GM12872 (cell line): ENCODE measurements at regions not wholly inside any gene's neighbourhood (a gene's known extent, or its start where the extent isn't known, plus 50 kb on each side); places are given as distances from the start of the nearest gene placed in this dataset.

Experiments
- TF ChIP-seq, protein P1 (sequence below): IDR thresholded peaks from 3 replicates; pipeline ENCODE4 v1.5.1; 2011; ENCODE audit warnings: low read depth, mild to moderate bottlenecking, low read length, moderate library complexity; ENCODE audit not compliant: insufficient read depth

DNA sequence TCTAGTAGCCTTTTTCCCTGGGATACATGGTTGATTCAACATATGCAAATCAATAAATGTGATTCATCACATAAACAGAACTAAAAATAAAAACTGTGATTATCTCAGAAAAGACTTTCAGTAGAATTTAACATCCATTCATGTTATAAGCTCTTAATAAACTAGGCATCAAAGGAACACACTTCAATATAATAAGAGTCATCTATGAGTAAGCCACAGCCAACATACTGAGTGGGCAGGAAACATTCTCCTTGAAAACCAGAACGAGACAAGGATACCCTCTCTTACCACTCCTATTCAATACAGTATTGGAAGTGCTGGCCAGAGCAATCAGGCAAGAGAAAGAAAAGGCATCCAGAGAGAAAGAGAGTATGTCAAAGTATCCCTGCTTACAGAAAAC is 239.9 kb downstream of the ATPSCKMT start:
- TF ChIP-seq, protein P1, sequence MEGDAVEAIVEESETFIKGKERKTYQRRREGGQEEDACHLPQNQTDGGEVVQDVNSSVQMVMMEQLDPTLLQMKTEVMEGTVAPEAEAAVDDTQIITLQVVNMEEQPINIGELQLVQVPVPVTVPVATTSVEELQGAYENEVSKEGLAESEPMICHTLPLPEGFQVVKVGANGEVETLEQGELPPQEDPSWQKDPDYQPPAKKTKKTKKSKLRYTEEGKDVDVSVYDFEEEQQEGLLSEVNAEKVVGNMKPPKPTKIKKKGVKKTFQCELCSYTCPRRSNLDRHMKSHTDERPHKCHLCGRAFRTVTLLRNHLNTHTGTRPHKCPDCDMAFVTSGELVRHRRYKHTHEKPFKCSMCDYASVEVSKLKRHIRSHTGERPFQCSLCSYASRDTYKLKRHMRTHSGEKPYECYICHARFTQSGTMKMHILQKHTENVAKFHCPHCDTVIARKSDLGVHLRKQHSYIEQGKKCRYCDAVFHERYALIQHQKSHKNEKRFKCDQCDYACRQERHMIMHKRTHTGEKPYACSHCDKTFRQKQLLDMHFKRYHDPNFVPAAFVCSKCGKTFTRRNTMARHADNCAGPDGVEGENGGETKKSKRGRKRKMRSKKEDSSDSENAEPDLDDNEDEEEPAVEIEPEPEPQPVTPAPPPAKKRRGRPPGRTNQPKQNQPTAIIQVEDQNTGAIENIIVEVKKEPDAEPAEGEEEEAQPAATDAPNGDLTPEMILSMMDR, result no peak

DNA sequence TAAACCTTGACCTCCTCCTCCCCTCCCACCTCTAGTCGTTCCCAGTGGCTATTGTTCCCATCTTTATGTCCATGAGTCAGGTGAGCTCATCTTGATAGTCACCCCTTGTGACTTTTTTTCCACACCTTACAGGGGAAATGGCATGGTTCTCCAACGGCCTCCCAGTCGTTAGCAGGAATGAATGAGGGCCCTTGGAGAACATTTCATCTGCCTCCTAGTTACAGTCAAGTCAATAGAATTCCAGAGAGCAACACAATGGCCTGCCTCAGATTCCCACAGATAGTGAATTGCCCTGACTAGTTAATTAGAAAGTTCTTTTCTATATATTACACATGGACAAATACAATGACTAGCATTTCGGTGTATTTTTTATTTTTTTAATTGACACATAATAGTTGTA is 262.6 kb downstream of the ATPSCKMT start:
- TF ChIP-seq, protein P1, result no peak

DNA sequence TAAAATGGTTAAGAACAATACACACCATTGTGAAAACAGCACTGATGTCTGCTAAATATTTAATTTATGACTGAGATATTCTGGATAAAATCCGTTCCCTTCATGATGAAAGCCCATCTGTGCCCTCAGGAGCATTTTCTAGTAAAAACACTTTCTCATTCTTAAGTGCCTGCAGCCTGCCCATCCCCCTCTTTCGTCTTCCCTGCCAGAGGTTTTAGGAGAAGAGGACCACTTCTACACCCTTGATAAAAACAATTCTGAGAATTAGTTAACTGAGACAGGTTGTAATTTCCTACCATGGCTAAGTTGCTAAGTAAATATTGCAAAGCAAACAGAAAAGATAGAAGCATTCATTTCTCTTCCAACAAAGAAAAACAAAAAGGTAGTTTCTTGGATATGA is 272.6 kb downstream of the ATPSCKMT start:
- TF ChIP-seq, protein P1, result no peak

DNA sequence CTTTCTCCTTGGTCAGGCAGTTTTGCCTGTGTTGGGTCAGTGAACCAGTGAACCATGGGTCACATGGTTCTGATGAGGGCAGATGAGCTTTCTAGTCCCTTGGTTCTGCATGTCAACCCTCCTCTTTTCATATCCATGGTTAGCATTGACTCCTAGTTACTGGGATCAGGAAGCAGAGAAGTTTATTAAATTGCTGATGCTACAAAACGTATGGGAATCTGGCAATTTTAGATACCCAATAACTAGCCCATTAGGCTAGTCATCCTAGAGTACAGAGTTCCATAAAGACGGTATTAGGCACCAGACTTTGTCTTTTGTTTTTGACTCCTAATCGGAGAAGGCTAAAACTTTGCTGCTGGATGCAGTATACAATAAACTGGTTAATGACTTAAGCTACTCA is 273.1 kb downstream of the ATPSCKMT start:
- TF ChIP-seq, protein P1, result no peak

DNA sequence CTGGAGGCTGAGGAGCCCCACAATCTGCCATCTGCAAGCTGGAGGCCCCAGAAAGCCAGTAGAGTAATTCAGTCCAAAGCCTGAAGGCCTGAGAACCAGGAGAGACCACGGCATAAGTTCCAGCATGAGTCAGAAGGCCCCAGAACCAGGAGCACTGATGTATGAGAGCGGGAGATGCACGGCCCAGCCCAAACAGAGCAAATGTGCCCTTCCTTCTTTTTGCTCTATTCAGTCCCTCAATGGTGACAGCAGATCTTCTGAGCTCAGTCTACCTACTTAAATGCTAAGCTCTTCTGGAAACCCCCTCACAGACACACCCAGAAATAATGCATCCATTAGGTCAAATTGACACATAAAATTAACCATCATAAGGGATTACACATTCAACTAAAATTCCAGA is 277.6 kb downstream of the ATPSCKMT start:
- TF ChIP-seq, protein P1, result no peak

DNA sequence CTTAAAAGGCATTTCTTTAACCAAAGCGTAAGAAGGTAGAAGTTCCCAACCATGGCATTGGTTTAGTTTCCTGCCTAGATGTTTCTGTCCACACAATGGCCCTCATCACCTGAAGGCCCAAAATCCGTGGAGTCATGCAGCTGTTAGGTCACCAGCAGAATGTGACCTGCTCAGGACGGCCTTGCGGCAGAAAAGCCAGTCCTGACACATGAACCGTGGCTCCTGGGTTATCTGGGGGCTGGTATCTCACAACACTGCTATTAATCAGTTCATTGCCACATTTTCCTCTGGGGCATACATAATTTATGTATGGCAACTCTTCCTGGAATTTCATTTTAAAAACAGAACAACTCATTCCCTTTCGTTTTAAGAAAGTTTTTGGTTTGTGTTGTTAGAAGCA is 278.4 kb downstream of the ATPSCKMT start:
- TF ChIP-seq, protein P1, result no peak

DNA sequence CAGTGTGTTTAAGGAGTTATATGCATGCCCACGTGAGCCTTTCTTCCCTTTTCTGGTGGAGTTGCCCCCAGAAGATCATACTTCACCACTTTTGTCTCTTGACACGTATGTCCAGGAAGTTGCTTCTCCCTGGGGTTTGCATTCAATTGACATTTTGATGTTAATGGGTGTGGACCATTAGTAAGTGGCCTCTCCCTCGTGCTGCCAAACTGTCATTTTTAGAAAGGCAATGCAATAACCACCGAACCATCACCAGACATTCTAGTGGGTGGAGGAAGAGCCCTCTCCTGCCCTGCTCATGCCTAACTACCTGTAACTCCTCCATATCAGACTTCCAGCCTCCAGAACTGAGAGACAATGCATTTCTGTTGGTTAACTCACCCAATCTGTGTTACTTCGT is 290.8 kb downstream of the ATPSCKMT start:
- TF ChIP-seq, protein P1, result no peak

DNA sequence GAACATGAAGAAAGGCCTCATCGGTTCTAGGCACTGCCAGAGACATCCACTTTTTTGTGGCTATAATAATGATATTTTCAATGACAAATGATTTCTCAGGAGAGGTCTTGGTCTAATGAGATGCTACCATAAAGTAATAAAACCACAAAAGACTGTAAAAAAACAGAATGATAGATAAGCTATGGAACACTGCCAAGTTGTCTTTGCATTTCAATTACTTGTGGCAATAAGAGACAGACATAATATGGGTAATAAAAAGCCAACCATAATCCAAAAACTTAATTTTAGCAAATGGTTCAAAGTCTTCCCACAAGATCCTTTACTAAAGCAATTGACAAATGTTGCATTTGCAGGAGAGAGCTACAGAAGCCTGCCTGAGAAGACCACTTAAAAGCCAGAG is 292.5 kb downstream of the ATPSCKMT start:
- TF ChIP-seq, protein P1, result no peak
